ENCODE measurements at regions not wholly inside any gene's neighbourhood (a gene's known extent, or its start where the extent isn't known, plus 50 kb on each side); places are given as distances from the start of the nearest gene placed in this dataset.

- DNase-seq (ENCODE audit: low spot score), result no peak
- in situ Hi-C loops (cut with HindIII; ENCODE audit: low sequenced_read_pairs), result no loop called here
Observed at GRCh38 chr5:17425385-17426070, 72.5 kb upstream of the TAF11L2 start.

GRCh38 chr5:17426104-17426749 is 71.8 kb upstream of the TAF11L2 start:
- in situ Hi-C loops (cut with HindIII; ENCODE audit: low sequenced_read_pairs), result no loop called here
- no peak for DNase-seq (ENCODE audit: low spot score)

GRCh38 chr5:17428176-17428800 is 69.7 kb upstream of the TAF11L2 start:
- DNase-seq (ENCODE audit: low spot score), result no peak
- in situ Hi-C loops (cut with HindIII; ENCODE audit: low sequenced_read_pairs), result no loop called here

GRCh38 chr5:17429353-17429752 is 68.7 kb upstream of the TAF11L2 start:
- no peak for DNase-seq (ENCODE audit: low spot score)
- in situ Hi-C loops (cut with HindIII; ENCODE audit: low sequenced_read_pairs), result no loop called here

GRCh38 chr5:17430241-17430640 is 67.8 kb upstream of the TAF11L2 start:
- in situ Hi-C loops (cut with HindIII; ENCODE audit: low sequenced_read_pairs), result no loop called here

GRCh38 chr5:17431272-17432050 is 66.6 kb upstream of the TAF11L2 start:
- in situ Hi-C loops (cut with HindIII; ENCODE audit: low sequenced_read_pairs), result no loop called here
- DNase-seq (ENCODE audit: low spot score), result no peak

More at GRCh38 chr5:17430241-17430640, 67.8 kb upstream of the TAF11L2 start:
- no peak for DNase-seq (ENCODE audit: low spot score)

- DNase-seq (ENCODE audit: low spot score), result no peak
- in situ Hi-C loops (cut with HindIII; ENCODE audit: low sequenced_read_pairs), result no loop called here
Observed at GRCh38 chr5:17432569-17432968, 65.5 kb upstream of the TAF11L2 start.

- DNase-seq (ENCODE audit: low spot score), result no peak
- in situ Hi-C loops (cut with HindIII; ENCODE audit: low sequenced_read_pairs), result no loop called here
Observed at GRCh38 chr5:17433406-17433805, 64.6 kb upstream of the TAF11L2 start.

GRCh38 chr5:17434982-17435381 is 63.0 kb upstream of the TAF11L2 start:
- no peak for DNase-seq (ENCODE audit: low spot score)
- in situ Hi-C loops (cut with HindIII; ENCODE audit: low sequenced_read_pairs), result no loop called here

- in situ Hi-C loops (cut with HindIII; ENCODE audit: low sequenced_read_pairs), result no loop called here
- no peak for DNase-seq (ENCODE audit: low spot score)
Observed at GRCh38 chr5:17436350-17436749, 61.7 kb upstream of the TAF11L2 start.

GRCh38 chr5:17436761-17437221 is 61.2 kb upstream of the TAF11L2 start:
- DNase-seq (ENCODE audit: low spot score), result no peak
- in situ Hi-C loops (cut with HindIII; ENCODE audit: low sequenced_read_pairs), result no loop called here

- DNase-seq (ENCODE audit: low spot score), result no peak
- in situ Hi-C loops (cut with HindIII; ENCODE audit: low sequenced_read_pairs), result no loop called here
Observed at GRCh38 chr5:17438027-17438426, 60.0 kb upstream of the TAF11L2 start.

GRCh38 chr5:17439956-17440355 is 58.1 kb upstream of the TAF11L2 start:
- no peak for DNase-seq (ENCODE audit: low spot score)
- in situ Hi-C loops (cut with HindIII; ENCODE audit: low sequenced_read_pairs), result no loop called here

- DNase-seq (ENCODE audit: low spot score), result no peak
- in situ Hi-C loops (cut with HindIII; ENCODE audit: low sequenced_read_pairs), result no loop called here
Observed at GRCh38 chr5:17440766-17441165, 57.3 kb upstream of the TAF11L2 start.

- in situ Hi-C loops (cut with HindIII; ENCODE audit: low sequenced_read_pairs), result no loop called here
- DNase-seq (ENCODE audit: low spot score), result no peak
Observed at GRCh38 chr5:17441351-17441750, 56.7 kb upstream of the TAF11L2 start.

GRCh38 chr5:17443333-17444130 is 54.5 kb upstream of the TAF11L2 start:
- in situ Hi-C loops (cut with HindIII; ENCODE audit: low sequenced_read_pairs), result no loop called here

GRCh38 chr5:17444496-17444895 is 53.5 kb upstream of the TAF11L2 start:
- in situ Hi-C loops (cut with HindIII; ENCODE audit: low sequenced_read_pairs), result no loop called here
- no peak for DNase-seq (ENCODE audit: low spot score)

More at GRCh38 chr5:17443333-17444130, 54.5 kb upstream of the TAF11L2 start:
- DNase-seq (ENCODE audit: low spot score), result no peak

- no peak for DNase-seq (ENCODE audit: low spot score)
Observed at GRCh38 chr5:17445185-17445584, 52.8 kb upstream of the TAF11L2 start.

More at GRCh38 chr5:17445185-17445584, 52.8 kb upstream of the TAF11L2 start:
- in situ Hi-C loops (cut with HindIII; ENCODE audit: low sequenced_read_pairs), result no loop called here

All from G401 (cell line).